ENCODE measurements at regions not wholly inside any gene's neighbourhood (a gene's known extent, or its start where the extent isn't known, plus 50 kb on each side); places are given as distances from the start of the nearest gene placed in this dataset.
A peak's percentile ranks its signal among the peaks of the same experiment; 100 is the strongest.

GRCh38 chr2:126244937-126245336 lies 411.0 kb upstream of the GYPC start:
- no peaks in the 10 kb centered on the region for H3K27me3 ChIP-seq (ENCODE audit: control insufficient read depth, insufficient read depth, low read length)
- TF ChIP-seq, protein P1, sequence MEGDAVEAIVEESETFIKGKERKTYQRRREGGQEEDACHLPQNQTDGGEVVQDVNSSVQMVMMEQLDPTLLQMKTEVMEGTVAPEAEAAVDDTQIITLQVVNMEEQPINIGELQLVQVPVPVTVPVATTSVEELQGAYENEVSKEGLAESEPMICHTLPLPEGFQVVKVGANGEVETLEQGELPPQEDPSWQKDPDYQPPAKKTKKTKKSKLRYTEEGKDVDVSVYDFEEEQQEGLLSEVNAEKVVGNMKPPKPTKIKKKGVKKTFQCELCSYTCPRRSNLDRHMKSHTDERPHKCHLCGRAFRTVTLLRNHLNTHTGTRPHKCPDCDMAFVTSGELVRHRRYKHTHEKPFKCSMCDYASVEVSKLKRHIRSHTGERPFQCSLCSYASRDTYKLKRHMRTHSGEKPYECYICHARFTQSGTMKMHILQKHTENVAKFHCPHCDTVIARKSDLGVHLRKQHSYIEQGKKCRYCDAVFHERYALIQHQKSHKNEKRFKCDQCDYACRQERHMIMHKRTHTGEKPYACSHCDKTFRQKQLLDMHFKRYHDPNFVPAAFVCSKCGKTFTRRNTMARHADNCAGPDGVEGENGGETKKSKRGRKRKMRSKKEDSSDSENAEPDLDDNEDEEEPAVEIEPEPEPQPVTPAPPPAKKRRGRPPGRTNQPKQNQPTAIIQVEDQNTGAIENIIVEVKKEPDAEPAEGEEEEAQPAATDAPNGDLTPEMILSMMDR (IDR thresholded peaks at IDR 0.05; ENCODE audit: low read depth, low read length): peak; percentile 38
- H3K4me3 ChIP-seq (ENCODE audit: low read depth, low read length): no peak overlapping the region
- no peak for DNase-seq (ENCODE audit: low read depth, low spot score)
- no peaks in the 10 kb centered on the region; the same call in none of the 2 replicates for H3K9me3 ChIP-seq (ENCODE audit: control insufficient read depth, insufficient read depth, low read length)
- no peak overlapping the region for H3K27ac ChIP-seq (ENCODE audit: low read depth, low read length)
- CTCF ChIA-PET: interaction anchor here (0.6 to 2.0 kb wide), 4 partner anchors 8 to 727 kb away, joined by 3 to 9 read pairs (median 3); no protein-coding TSS in a partner anchor
- POLR2A ChIA-PET: no interaction called here

DNA sequence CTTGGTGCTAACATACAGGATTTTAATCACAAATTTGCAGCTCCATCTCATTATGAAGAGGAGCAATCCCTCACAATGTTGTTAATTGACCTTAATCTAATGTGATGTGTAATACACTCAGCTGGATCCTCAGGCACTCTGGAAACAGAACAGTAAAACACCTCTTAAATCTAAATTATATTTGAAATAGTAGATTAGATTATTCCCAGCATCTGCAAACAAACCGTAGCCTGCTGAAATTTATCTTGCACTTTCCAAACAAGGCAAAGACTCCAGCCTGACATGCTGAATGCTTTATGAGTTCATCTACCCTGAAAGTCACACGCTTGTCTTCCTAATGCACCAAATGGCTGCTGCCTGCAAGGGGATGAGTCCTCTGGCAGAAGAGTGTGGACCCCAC lies 402.3 kb upstream of the GYPC start:
- TF ChIP-seq, protein P1 (IDR thresholded peaks at IDR 0.05; ENCODE audit: low read depth, low read length): no peak
- Histone ChIP-seq H3K4me3 (ENCODE audit: low read depth, low read length) (no peak overlapping the region), H3K27ac (ENCODE audit: low read depth, low read length) (no peak overlapping the region), H3K27me3 (ENCODE audit: control insufficient read depth, insufficient read depth, low read length) (no peaks in the 10 kb centered on the region), H3K9me3 (ENCODE audit: control insufficient read depth, insufficient read depth, low read length) (peaks cover 5% of the 10 kb centered on the region; the same call in 1 of the 2 replicates)
- POLR2A ChIA-PET: no interaction called here
- CTCF ChIA-PET: no interaction called here
- DNase-seq (ENCODE audit: low read depth, low spot score): no peak

DNA sequence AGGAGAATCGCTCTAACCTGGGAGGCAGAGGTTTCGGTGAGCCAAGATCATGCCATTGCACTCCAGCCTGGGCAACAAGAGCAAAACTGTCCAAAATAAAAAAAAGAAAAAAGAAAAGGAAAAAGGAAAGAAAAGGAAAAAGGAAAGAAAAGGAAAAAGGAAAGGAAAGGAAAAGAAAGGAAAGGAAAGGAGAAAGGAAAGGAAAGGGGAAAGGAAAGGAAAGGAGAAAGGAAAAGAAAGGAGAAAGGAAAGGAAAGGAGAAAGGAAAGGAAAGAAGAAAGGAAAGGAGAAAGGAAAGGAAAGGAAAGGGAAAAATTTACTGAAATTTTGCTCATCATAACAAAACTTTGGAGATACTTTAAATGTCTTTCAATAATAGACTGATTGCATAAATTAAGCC lies 391.3 kb upstream of the GYPC start:
- Histone ChIP-seq H3K27me3 (ENCODE audit: control insufficient read depth, insufficient read depth, low read length) (no peaks in the 10 kb centered on the region), H3K27ac (ENCODE audit: low read depth, low read length) (no peak overlapping the region), H3K9me3 (ENCODE audit: control insufficient read depth, insufficient read depth, low read length) (no peaks in the 10 kb centered on the region), H3K4me3 (ENCODE audit: low read depth, low read length) (no peak overlapping the region)
- no peak for DNase-seq (ENCODE audit: low read depth, low spot score)
- TF ChIP-seq, protein P1 (IDR thresholded peaks at IDR 0.05; ENCODE audit: low read depth, low read length): no peak
- ChIA-PET POLR2A (no interaction called here), CTCF (no interaction called here)

DNA sequence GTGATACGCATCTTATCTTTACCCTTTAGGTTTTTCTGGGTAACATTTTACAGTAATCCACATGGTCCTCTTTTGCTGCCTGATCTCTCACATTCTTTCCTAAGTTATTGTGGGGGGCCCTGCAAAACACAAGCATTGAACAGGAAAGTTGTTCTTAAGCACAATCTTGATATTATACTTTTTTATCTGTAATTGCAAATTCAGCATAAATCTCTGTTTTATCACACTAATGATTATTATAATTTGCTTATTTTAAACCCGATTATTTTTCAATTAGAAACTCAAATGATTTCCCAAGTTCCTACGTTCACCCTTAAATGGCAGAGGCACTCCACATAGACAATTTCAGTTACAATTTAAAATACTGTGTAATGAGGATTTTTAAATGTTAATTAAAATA lies 386.0 kb upstream of the GYPC start:
- no peak overlapping the region for H3K27ac ChIP-seq (ENCODE audit: low read depth, low read length)
- TF ChIP-seq, protein P1 (IDR thresholded peaks at IDR 0.05; ENCODE audit: low read depth, low read length): no peak
- H3K27me3 ChIP-seq (ENCODE audit: control insufficient read depth, insufficient read depth, low read length): no peaks in the 10 kb centered on the region
- no peak overlapping the region for H3K4me3 ChIP-seq (ENCODE audit: low read depth, low read length)
- DNase-seq (ENCODE audit: low read depth, low spot score): no peak
- H3K9me3 ChIP-seq (ENCODE audit: control insufficient read depth, insufficient read depth, low read length): no peaks in the 10 kb centered on the region; the same call in 1 of the 2 replicates
- CTCF ChIA-PET: no interaction called here
- POLR2A ChIA-PET: no interaction called here

GRCh38 chr2:126270587-126270986 lies 385.4 kb upstream of the GYPC start:
- Histone ChIP-seq H3K9me3 (ENCODE audit: control insufficient read depth, insufficient read depth, low read length) (no peaks in the 10 kb centered on the region; the same call in 1 of the 2 replicates), H3K27ac (ENCODE audit: low read depth, low read length) (no peak overlapping the region), H3K27me3 (ENCODE audit: control insufficient read depth, insufficient read depth, low read length) (no peaks in the 10 kb centered on the region), H3K4me3 (ENCODE audit: low read depth, low read length) (no peak overlapping the region)
- DNase-seq (ENCODE audit: low read depth, low spot score): no peak
- TF ChIP-seq, protein P1 (IDR thresholded peaks at IDR 0.05; ENCODE audit: low read depth, low read length): no peak
- CTCF ChIA-PET: no interaction called here
- POLR2A ChIA-PET: no interaction called here
